ENCODE measurements at regions not wholly inside any gene's neighbourhood (a gene's known extent, or its start where the extent isn't known, plus 50 kb on each side); places are given as distances from the start of the nearest gene placed in this dataset.

- Histone ChIP-seq H2AFZ (replicated peaks) (no peak overlapping the region), H3K4me1 (no peaks in the 10 kb centered on the region), H4K20me1 (ENCODE audit: low read depth) (no peaks in the 10 kb centered on the region), H3K9me3 (ENCODE audit: low read depth) (no peaks in the 10 kb centered on the region), H3K79me2 (ENCODE audit: low read depth) (no peaks in the 10 kb centered on the region), H3K27me3 (no peaks in the 10 kb centered on the region), H3K4me3 (no peak overlapping the region), H3K27ac (no peak overlapping the region), H3K36me3 (no peaks in the 10 kb centered on the region), H3K9ac (no peak overlapping the region), H3K4me2 (no peak overlapping the region), H3F3A (ENCODE audit: low read depth) (no peaks in the 10 kb centered on the region)
- Mint-ChIP-seq H3K36me3 (no peaks in the 10 kb centered on the region), H3K4me3 (no peak overlapping the region), H3K9me3 (no peaks in the 10 kb centered on the region), H3K27ac (no peak overlapping the region), H3K4me1 (peaks cover 4% of the 10 kb centered on the region), H3K27me3 (ENCODE audit: insufficient read depth, low read depth) (no peaks in the 10 kb centered on the region)
- DNase-seq (ENCODE audit: low spot score) = no peak
- TF ChIP-seq CTCF (IDR thresholded peaks at IDR 0.05) (no peak), EZH2phosphoT487 (IDR thresholded peaks at IDR 0.05) (no peak), EZH2 (IDR thresholded peaks at IDR 0.05) (no peak)
These were observed 231.1 kb upstream of the ADARB2 start for GRCh38 chr10:1968257-1969033.

- H3K27ac Mint-ChIP-seq = peak overlapping the region; percentile 43
- no peaks in the 10 kb centered on the region for H3K9me3 Mint-ChIP-seq
- TF ChIP-seq EZH2phosphoT487 (IDR thresholded peaks at IDR 0.05) (no peak), CTCF (IDR thresholded peaks at IDR 0.05) (no peak), EZH2 (IDR thresholded peaks at IDR 0.05) (no peak)
- Histone ChIP-seq H3K4me3 (no peak overlapping the region), H4K20me1 (ENCODE audit: low read depth) (no peaks in the 10 kb centered on the region), H3K27me3 (no peaks in the 10 kb centered on the region), H3K9ac (no peak overlapping the region), H3K36me3 (no peaks in the 10 kb centered on the region), H3K9me3 (ENCODE audit: low read depth) (no peaks in the 10 kb centered on the region), H3F3A (ENCODE audit: low read depth) (no peaks in the 10 kb centered on the region), H3K4me2 (no peak overlapping the region), H3K27ac (no peak overlapping the region), H3K79me2 (ENCODE audit: low read depth) (no peaks in the 10 kb centered on the region), H2AFZ (replicated peaks) (no peak overlapping the region), H3K4me1 (no peaks in the 10 kb centered on the region)
- H3K4me1 Mint-ChIP-seq = peaks cover 4% of the 10 kb centered on the region
- H3K27me3 Mint-ChIP-seq (ENCODE audit: insufficient read depth, low read depth) = no peaks in the 10 kb centered on the region
- DNase-seq (ENCODE audit: low spot score) = no peak
- H3K36me3 Mint-ChIP-seq = no peaks in the 10 kb centered on the region
- H3K4me3 Mint-ChIP-seq = no peak overlapping the region
These were observed 229.5 kb upstream of the ADARB2 start for GRCh38 chr10:1966712-1967376.

GRCh38 chr10:1964476-1964875 is 227.2 kb upstream of the ADARB2 start:
- Mint-ChIP-seq H3K4me1 (peaks cover 4% of the 10 kb centered on the region), H3K27ac (no peak overlapping the region), H3K27me3 (ENCODE audit: insufficient read depth, low read depth) (no peaks in the 10 kb centered on the region), H3K9me3 (no peaks in the 10 kb centered on the region), H3K36me3 (no peaks in the 10 kb centered on the region), H3K4me3 (no peak overlapping the region)
- Histone ChIP-seq H3K4me1 (no peaks in the 10 kb centered on the region), H3K27ac (no peak overlapping the region), H3K9ac (no peak overlapping the region), H3K4me2 (no peak overlapping the region), H2AFZ (replicated peaks) (peak overlapping the region; percentile 42), H3K36me3 (no peaks in the 10 kb centered on the region), H3K9me3 (ENCODE audit: low read depth) (no peaks in the 10 kb centered on the region), H3K27me3 (no peaks in the 10 kb centered on the region), H3K4me3 (no peak overlapping the region), H4K20me1 (ENCODE audit: low read depth) (no peaks in the 10 kb centered on the region), H3K79me2 (ENCODE audit: low read depth) (no peaks in the 10 kb centered on the region), H3F3A (ENCODE audit: low read depth) (no peaks in the 10 kb centered on the region)
- DNase-seq (ENCODE audit: low spot score) = no peak
- TF ChIP-seq EZH2phosphoT487 (IDR thresholded peaks at IDR 0.05) (no peak), CTCF (IDR thresholded peaks at IDR 0.05) (no peak), EZH2 (IDR thresholded peaks at IDR 0.05) (no peak)
